ENCODE measurements at regions not wholly inside any gene's neighbourhood (a gene's known extent, or its start where the extent isn't known, plus 50 kb on each side); places are given as distances from the start of the nearest gene placed in this dataset.

DNA sequence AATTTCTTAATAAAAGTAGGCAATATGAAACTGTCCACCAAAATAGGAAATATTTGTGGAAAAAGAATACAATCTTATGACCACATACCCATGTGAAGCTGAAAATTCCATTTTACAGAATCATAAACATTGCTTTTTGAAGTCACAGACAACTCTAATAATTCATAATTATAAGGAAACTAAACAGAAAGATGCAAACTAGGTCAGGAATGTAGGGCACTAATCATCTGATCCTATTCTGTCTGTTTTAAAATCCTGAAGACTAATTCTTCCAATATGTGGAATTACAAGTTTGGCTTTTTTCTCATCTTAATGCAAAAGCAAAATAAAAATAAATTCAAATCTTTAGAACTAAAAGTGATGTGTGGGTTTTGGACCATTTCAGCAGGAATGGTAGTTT, 528.6 kb downstream of the LTN1 start:
- Histone ChIP-seq H3K27ac (no peak overlapping the region), H3K4me2 (no peak overlapping the region), H3K27me3 (no peaks in the 10 kb centered on the region), H2AFZ (no peak overlapping the region), H4K20me1 (ENCODE audit: insufficient read depth, poor library complexity, severe bottlenecking) (no peaks in the 10 kb centered on the region), H3K4me1 (ENCODE audit: insufficient read depth) (no peaks in the 10 kb centered on the region), H3K9me3 (ENCODE audit: low read depth) (no peaks in the 10 kb centered on the region), H3K4me3 (no peak overlapping the region), H3K79me2 (no peaks in the 10 kb centered on the region), H3K9me2 (replicated peaks; ENCODE audit: insufficient read depth) (no peaks in the 10 kb centered on the region), H3K36me3 (replicated peaks; ENCODE audit: insufficient read depth, low read depth) (no peaks in the 10 kb centered on the region)
- DNase-seq (ENCODE audit: low spot score) = no peak
- TF ChIP-seq EZH2phosphoT487 (IDR thresholded peaks at IDR 0.05; ENCODE audit: low read depth, severe bottlenecking, unreplicated experiment) (no peak), EZH2 (IDR thresholded peaks at IDR 0.05; ENCODE audit: borderline replicate concordance) (no peak)
- TF ChIP-seq, protein P1, sequence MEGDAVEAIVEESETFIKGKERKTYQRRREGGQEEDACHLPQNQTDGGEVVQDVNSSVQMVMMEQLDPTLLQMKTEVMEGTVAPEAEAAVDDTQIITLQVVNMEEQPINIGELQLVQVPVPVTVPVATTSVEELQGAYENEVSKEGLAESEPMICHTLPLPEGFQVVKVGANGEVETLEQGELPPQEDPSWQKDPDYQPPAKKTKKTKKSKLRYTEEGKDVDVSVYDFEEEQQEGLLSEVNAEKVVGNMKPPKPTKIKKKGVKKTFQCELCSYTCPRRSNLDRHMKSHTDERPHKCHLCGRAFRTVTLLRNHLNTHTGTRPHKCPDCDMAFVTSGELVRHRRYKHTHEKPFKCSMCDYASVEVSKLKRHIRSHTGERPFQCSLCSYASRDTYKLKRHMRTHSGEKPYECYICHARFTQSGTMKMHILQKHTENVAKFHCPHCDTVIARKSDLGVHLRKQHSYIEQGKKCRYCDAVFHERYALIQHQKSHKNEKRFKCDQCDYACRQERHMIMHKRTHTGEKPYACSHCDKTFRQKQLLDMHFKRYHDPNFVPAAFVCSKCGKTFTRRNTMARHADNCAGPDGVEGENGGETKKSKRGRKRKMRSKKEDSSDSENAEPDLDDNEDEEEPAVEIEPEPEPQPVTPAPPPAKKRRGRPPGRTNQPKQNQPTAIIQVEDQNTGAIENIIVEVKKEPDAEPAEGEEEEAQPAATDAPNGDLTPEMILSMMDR (IDR thresholded peaks at IDR 0.05; ENCODE audit: poor library complexity) = no peak

DNA sequence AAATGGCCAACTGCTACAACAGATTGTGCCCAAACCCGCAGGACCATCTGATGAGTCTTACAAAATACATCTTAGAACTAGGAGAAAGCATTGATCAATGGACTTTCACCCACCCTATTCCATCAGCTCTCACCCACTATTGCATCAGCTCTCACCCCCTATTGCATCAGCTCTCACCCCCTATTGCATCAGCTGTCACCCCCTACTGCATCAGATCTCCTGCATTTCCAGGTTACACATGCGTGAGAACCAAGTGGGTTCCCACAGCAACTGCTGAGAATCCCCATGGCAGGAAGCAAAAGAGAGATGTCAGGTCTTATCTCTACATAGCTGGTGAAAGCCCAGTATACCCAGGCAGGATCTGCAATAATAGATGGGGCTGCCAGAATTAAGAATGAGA, 533.5 kb downstream of the LTN1 start:
- H3K27ac ChIP-seq = no peak overlapping the region
- 87% methylated on average over 2 of the region's 2 CpGs for WGBS (ENCODE audit: low lambda C conversion rate, missing lambda C conversion rate)
- H3K79me2 ChIP-seq = no peaks in the 10 kb centered on the region
- H3K9me3 ChIP-seq (ENCODE audit: low read depth) = no peaks in the 10 kb centered on the region
- TF ChIP-seq EZH2phosphoT487 (IDR thresholded peaks at IDR 0.05; ENCODE audit: low read depth, severe bottlenecking, unreplicated experiment) = no peak
- no peak for TF ChIP-seq EZH2 (IDR thresholded peaks at IDR 0.05; ENCODE audit: borderline replicate concordance)
- TF ChIP-seq, protein P1 (IDR thresholded peaks at IDR 0.05; ENCODE audit: poor library complexity) = no peak
- no peaks in the 10 kb centered on the region for H3K9me2 ChIP-seq (replicated peaks; ENCODE audit: insufficient read depth)
- no peak overlapping the region for H3K4me3 ChIP-seq
- DNase-seq (ENCODE audit: low spot score) = no peak
- H3K4me2 ChIP-seq = no peak overlapping the region
- H3K36me3 ChIP-seq (replicated peaks; ENCODE audit: insufficient read depth, low read depth) = no peaks in the 10 kb centered on the region
- H4K20me1 ChIP-seq (ENCODE audit: insufficient read depth, poor library complexity, severe bottlenecking) = no peaks in the 10 kb centered on the region
- no peak overlapping the region for H2AFZ ChIP-seq
- no peaks in the 10 kb centered on the region for H3K4me1 ChIP-seq (ENCODE audit: insufficient read depth)
- no peaks in the 10 kb centered on the region for H3K27me3 ChIP-seq

DNA sequence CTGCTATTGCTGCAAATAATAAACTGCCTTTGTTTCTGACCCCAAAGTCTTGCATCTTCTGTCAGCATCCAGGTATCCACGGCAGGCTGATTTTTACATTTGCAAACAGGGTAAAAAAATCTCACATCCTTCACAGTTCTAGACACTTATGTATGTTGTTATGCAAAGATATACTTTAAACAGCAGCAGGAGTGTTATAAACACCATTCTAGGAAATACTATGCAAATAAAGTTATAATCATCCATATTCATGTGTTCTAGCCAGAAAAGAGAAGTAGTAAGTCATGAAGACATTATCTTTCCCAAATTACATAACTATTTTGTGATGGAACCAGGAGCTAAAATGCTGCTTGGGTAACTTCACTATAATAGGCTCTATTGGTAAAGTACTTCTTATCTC, 534.2 kb downstream of the LTN1 start:
- Histone ChIP-seq H3K36me3 (replicated peaks; ENCODE audit: insufficient read depth, low read depth) (no peaks in the 10 kb centered on the region), H4K20me1 (ENCODE audit: insufficient read depth, poor library complexity, severe bottlenecking) (no peaks in the 10 kb centered on the region), H3K27ac (no peak overlapping the region), H3K4me2 (no peak overlapping the region), H3K4me3 (no peak overlapping the region), H3K9me3 (ENCODE audit: low read depth) (no peaks in the 10 kb centered on the region), H3K27me3 (no peaks in the 10 kb centered on the region), H3K9me2 (replicated peaks; ENCODE audit: insufficient read depth) (no peaks in the 10 kb centered on the region), H3K4me1 (ENCODE audit: insufficient read depth) (no peaks in the 10 kb centered on the region), H3K79me2 (no peaks in the 10 kb centered on the region), H2AFZ (no peak overlapping the region)
- no peak for TF ChIP-seq EZH2phosphoT487 (IDR thresholded peaks at IDR 0.05; ENCODE audit: low read depth, severe bottlenecking, unreplicated experiment)
- no peak for TF ChIP-seq EZH2 (IDR thresholded peaks at IDR 0.05; ENCODE audit: borderline replicate concordance)
- TF ChIP-seq, protein P1 (IDR thresholded peaks at IDR 0.05; ENCODE audit: poor library complexity) = no peak
- no peak for DNase-seq (ENCODE audit: low spot score)
- 83% methylated on average over 1 of the region's 1 CpG for WGBS (ENCODE audit: low lambda C conversion rate, missing lambda C conversion rate)

DNA sequence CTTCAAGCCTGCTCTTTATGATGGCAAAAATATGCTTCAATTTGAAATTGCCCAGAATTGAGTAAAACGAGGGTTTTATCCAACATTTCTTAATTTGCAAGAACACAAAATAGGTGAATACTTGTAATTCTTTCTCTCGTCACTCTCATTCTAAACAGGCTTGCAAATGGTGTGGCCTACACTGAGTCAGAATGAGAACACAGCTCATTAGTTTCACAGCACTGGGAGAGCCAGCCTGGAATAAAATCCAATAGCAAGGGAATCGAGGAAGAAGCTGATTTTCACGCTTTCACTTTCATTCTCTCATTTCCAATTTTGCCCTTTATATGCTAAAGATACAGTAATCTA, 537.5 kb downstream of the LTN1 start:
- TF ChIP-seq EZH2 (IDR thresholded peaks at IDR 0.05; ENCODE audit: borderline replicate concordance) (no peak), EZH2phosphoT487 (IDR thresholded peaks at IDR 0.05; ENCODE audit: low read depth, severe bottlenecking, unreplicated experiment) (no peak)
- TF ChIP-seq, protein P1 (IDR thresholded peaks at IDR 0.05; ENCODE audit: poor library complexity) = no peak
- no peak for DNase-seq (ENCODE audit: low spot score)
- Histone ChIP-seq H3K9me3 (ENCODE audit: low read depth) (no peaks in the 10 kb centered on the region), H3K4me1 (ENCODE audit: insufficient read depth) (no peaks in the 10 kb centered on the region), H3K79me2 (no peaks in the 10 kb centered on the region), H3K36me3 (replicated peaks; ENCODE audit: insufficient read depth, low read depth) (no peaks in the 10 kb centered on the region), H3K9me2 (replicated peaks; ENCODE audit: insufficient read depth) (no peaks in the 10 kb centered on the region), H3K27ac (no peak overlapping the region), H3K4me3 (no peak overlapping the region), H3K27me3 (no peaks in the 10 kb centered on the region), H2AFZ (no peak overlapping the region), H3K4me2 (no peak overlapping the region), H4K20me1 (ENCODE audit: insufficient read depth, poor library complexity, severe bottlenecking) (no peaks in the 10 kb centered on the region)
- 76% methylated on average over 4 of the region's 4 CpGs for WGBS (ENCODE audit: low lambda C conversion rate, missing lambda C conversion rate)
